Fibroblast of peridontal ligament (primary cell): ENCODE measurements at regions not wholly inside any gene's neighbourhood (a gene's known extent, or its start where the extent isn't known, plus 50 kb on each side); places are given as distances from the start of the nearest gene placed in this dataset.

Experiments
- DNase-seq: peaks from one replicate; pipeline ENCODE4 v3.0.0-alpha.2; 2010; ENCODE audit errors: extremely low read depth

GRCh38 chr15:25181293-25182097 is 226.7 kb downstream of the SNRPN start:
- DNase-seq, result no peak

- no peak for DNase-seq
These were observed 227.3 kb downstream of the SNRPN start for GRCh38 chr15:25182098-25182478.

GRCh38 chr15:25182736-25183445 is 228.1 kb downstream of the SNRPN start:
- no peak for DNase-seq

- no peak for DNase-seq
These were observed 228.9 kb downstream of the SNRPN start for GRCh38 chr15:25183581-25184251.

- DNase-seq, result no peak
These were observed 229.8 kb downstream of the SNRPN start for GRCh38 chr15:25184356-25185155.

GRCh38 chr15:25185156-25185710 is 230.4 kb downstream of the SNRPN start:
- DNase-seq, result no peak

GRCh38 chr15:25185791-25186190 is 231.0 kb downstream of the SNRPN start:
- DNase-seq, result no peak

- no peak for DNase-seq
These were observed 231.6 kb downstream of the SNRPN start for GRCh38 chr15:25186411-25186810.

GRCh38 chr15:25186906-25187645 is 232.3 kb downstream of the SNRPN start:
- DNase-seq, result no peak

GRCh38 chr15:25188051-25188450 is 233.3 kb downstream of the SNRPN start:
- DNase-seq, result no peak

GRCh38 chr15:25188551-25189101 is 233.8 kb downstream of the SNRPN start:
- DNase-seq, result no peak

- no peak for DNase-seq
These were observed 234.8 kb downstream of the SNRPN start for GRCh38 chr15:25189551-25189950.

GRCh38 chr15:25192651-25193050 is 237.9 kb downstream of the SNRPN start:
- no peak for DNase-seq

GRCh38 chr15:25207369-25207768 is 231.5 kb downstream of the UBE3A start:
- DNase-seq, result no peak

GRCh38 chr15:25208735-25209134 is 230.1 kb downstream of the UBE3A start:
- no peak for DNase-seq

- DNase-seq, result no peak
These were observed 218.0 kb downstream of the UBE3A start for GRCh38 chr15:25220834-25221233.

- no peak for DNase-seq
These were observed 214.4 kb downstream of the UBE3A start for GRCh38 chr15:25224396-25224795.

- DNase-seq, result no peak
These were observed 212.5 kb downstream of the UBE3A start for GRCh38 chr15:25226360-25226759.

- no peak for DNase-seq
These were observed 210.6 kb downstream of the UBE3A start for GRCh38 chr15:25228261-25228660.

GRCh38 chr15:25230442-25230841 is 208.4 kb downstream of the UBE3A start:
- DNase-seq, result no peak
